GM23338 (cell line): ENCODE measurements at regions not wholly inside any gene's neighbourhood (a gene's known extent, or its start where the extent isn't known, plus 50 kb on each side); places are given as distances from the start of the nearest gene placed in this dataset.

Source experiments
- ATAC-seq: fragments of 200-7000 bp; cut with Tn5 transposase; 3 replicates; pipeline ENCODE4 v1.9.1; 2020
- DNase-seq: peaks from one replicate; pipeline ENCODE4 v3.0.0-alpha.2; 2015; ENCODE audit warnings: low spot score
- H2AFZ ChIP-seq: fragments of 200-600 bp; sonication (generic); 2 replicates; pipeline ENCODE4 v1.8.0; 2016; ENCODE audit warnings: antibody characterized with exemption, mild to moderate bottlenecking, moderate library complexity
- H3F3A ChIP-seq: fragments of 200-600 bp; sonication (generic); replicated peaks from 2 replicates; pipeline ENCODE4 v1.8.0; 2017; ENCODE audit warnings: antibody characterized with exemption, mixed run types, low read depth
- H3K27ac ChIP-seq: fragments of 200-600 bp; sonication (generic); 2 replicates; pipeline ENCODE4 v1.6.1; 2016; ENCODE audit warnings: low read depth
- H3K27me3 ChIP-seq: fragments of 200-600 bp; sonication (generic); 2 replicates; pipeline ENCODE4 v1.8.0; 2016; ENCODE audit warnings: mild to moderate bottlenecking, mixed run types, moderate library complexity; ENCODE audit not compliant: insufficient read depth
- H3K36me3 ChIP-seq: fragments of 200-600 bp; sonication (generic); 2 replicates; pipeline ENCODE4 v1.8.0; 2016; ENCODE audit warnings: mild to moderate bottlenecking; ENCODE audit not compliant: insufficient read depth
- H3K4me1 ChIP-seq: fragments of 200-600 bp; sonication (generic); 2 replicates; pipeline ENCODE4 v1.8.0; 2016; ENCODE audit warnings: mild to moderate bottlenecking, moderate library complexity; ENCODE audit not compliant: insufficient read depth
- H3K4me2 ChIP-seq: fragments of 200-600 bp; sonication (generic); 2 replicates; pipeline ENCODE4 v1.7.1; 2017; ENCODE audit warnings: mixed run types
- H3K4me3 ChIP-seq: fragments of 200-600 bp; sonication (generic); 2 replicates; pipeline ENCODE4 v1.6.1; 2016; ENCODE audit warnings: mixed run types
- H3K79me2 ChIP-seq: fragments of 200-600 bp; sonication (generic); replicated peaks from 2 replicates; pipeline ENCODE4 v1.8.0; 2017; ENCODE audit warnings: mild to moderate bottlenecking; ENCODE audit not compliant: insufficient read depth
- H3K9me2 ChIP-seq: fragments of 200-600 bp; sonication (generic); 2 replicates; pipeline ENCODE4 v1.8.0; 2017; ENCODE audit not compliant: insufficient read depth
- H4K20me1 ChIP-seq: fragments of 200-600 bp; sonication (generic); replicated peaks from 2 replicates; pipeline ENCODE4 v1.8.0; 2017; ENCODE audit warnings: mild to moderate bottlenecking; ENCODE audit not compliant: insufficient read depth
- H3K27ac Mint-ChIP-seq: 2 replicates; pipeline ENCODE4 v1.8.0; 2020; ENCODE audit warnings: inconsistent platforms, mild to moderate bottlenecking, moderate library complexity, mixed read lengths
- H3K27me3 Mint-ChIP-seq: 3 replicates; pipeline ENCODE4 v1.8.0; 2022; ENCODE audit warnings: low read depth, mild to moderate bottlenecking, moderate library complexity, mixed read lengths, inconsistent platforms; ENCODE audit not compliant: insufficient read depth, poor library complexity
- H3K36me3 Mint-ChIP-seq: 3 replicates; pipeline ENCODE4 v1.8.0; 2021; ENCODE audit warnings: low read depth, mild to moderate bottlenecking, inconsistent platforms, moderate library complexity, mixed read lengths
- H3K4me1 Mint-ChIP-seq: 3 replicates; pipeline ENCODE4 v1.8.0; 2020; ENCODE audit warnings: mild to moderate bottlenecking, inconsistent platforms, mixed read lengths
- H3K4me3 Mint-ChIP-seq: 3 replicates; pipeline ENCODE4 v1.8.0; 2021; ENCODE audit warnings: moderate library complexity, mild to moderate bottlenecking, inconsistent platforms, mixed read lengths
- H3K9me3 Mint-ChIP-seq: 3 replicates; pipeline ENCODE4 v1.8.0; 2020; ENCODE audit warnings: moderate library complexity, mild to moderate bottlenecking, inconsistent platforms, mixed read lengths
- CREB1 ChIP-seq: fragments of 250-450 bp; sonication (Bioruptor Pico); IDR thresholded peaks from 2 replicates; pipeline ENCODE4 v1.5.0; 2020; ENCODE audit warnings: low read depth, mild to moderate bottlenecking, moderate library complexity
- CTCF ChIP-seq, 2 experiments: fragments of 200-600 bp in 1 of 2; sonication (generic) in 1 of 2; conservative IDR thresholded peaks; 2 replicates each; pipeline versions ENCODE4 v1.5.1 to v1.6.1; 2016 to 2017; ENCODE audit warnings: antibody characterized with exemption in 2 of 2, low read depth in 2 of 2, mild to moderate bottlenecking in 2 of 2, moderate library complexity in 1 of 2
- ETS1 ChIP-seq: IDR thresholded peaks from 2 replicates; pipeline ENCODE4 v1.6.1; 2016; ENCODE audit warnings: antibody characterized with exemption
- EZH2 ChIP-seq: fragments of 200-600 bp; sonication (generic); IDR thresholded peaks from one replicate; pipeline ENCODE4 v1.8.0; 2017; ENCODE audit warnings: antibody characterized with exemption, mild to moderate bottlenecking, low read depth; ENCODE audit not compliant: unreplicated experiment
- EZH2phosphoT487 ChIP-seq: fragments of 200-600 bp; sonication (generic); IDR thresholded peaks from one replicate; pipeline ENCODE4 v1.8.1; 2018; ENCODE audit warnings: antibody characterized with exemption; ENCODE audit not compliant: unreplicated experiment
- JUNB ChIP-seq: IDR thresholded peaks from one replicate; pipeline ENCODE4 v1.6.1; 2016; ENCODE audit warnings: antibody characterized with exemption; ENCODE audit not compliant: unreplicated experiment
- NANOG ChIP-seq: IDR thresholded peaks from 2 replicates; pipeline ENCODE4 v1.6.1; 2016; ENCODE audit warnings: antibody characterized with exemption, borderline replicate concordance
- POLR2AphosphoS5 ChIP-seq: IDR thresholded peaks from 2 replicates; pipeline ENCODE4 v1.6.1; 2016; ENCODE audit warnings: antibody characterized with exemption, low read depth
- REST ChIP-seq: IDR thresholded peaks from one replicate; pipeline ENCODE4 v1.6.1; 2018; ENCODE audit warnings: antibody characterized with exemption; ENCODE audit not compliant: unreplicated experiment
- STAT1 ChIP-seq: IDR thresholded peaks from one replicate; pipeline ENCODE4 v1.6.1; 2016; ENCODE audit warnings: antibody characterized with exemption; ENCODE audit not compliant: unreplicated experiment
- ZNF114 ChIP-seq: fragments of 250-450 bp; sonication (Bioruptor Pico); IDR thresholded peaks from 2 replicates; pipeline ENCODE4 v1.5.0; 2020; ENCODE audit warnings: mild to moderate bottlenecking, moderate library complexity
- ZNF331 ChIP-seq: fragments of 250-450 bp; sonication (Bioruptor Pico); IDR thresholded peaks from 2 replicates; pipeline ENCODE4 v1.5.0; 2020; ENCODE audit warnings: low read depth, mild to moderate bottlenecking, moderate library complexity
- ZNF462 ChIP-seq: fragments of 250-450 bp; sonication (Bioruptor Pico); IDR thresholded peaks from 2 replicates; pipeline ENCODE4 v1.5.0; 2020; ENCODE audit warnings: mild to moderate bottlenecking, moderate library complexity

- no peaks in the 10 kb centered on the region for H3F3A ChIP-seq
- no peak overlapping the region for H3K4me2 ChIP-seq
- no peaks in the 10 kb centered on the region for H3K36me3 Mint-ChIP-seq
- DNase-seq (no peak), ATAC-seq (no peak)
- no peaks in the 10 kb centered on the region for H4K20me1 ChIP-seq
- 0 out of 2 replicates have a peak, but pooled peaks cover 16% of the 10 kb centered on the region for H3K9me2 ChIP-seq
- H3K36me3 ChIP-seq = no peaks in the 10 kb centered on the region
- no peak overlapping the region for H3K4me3 Mint-ChIP-seq
- H3K9me3 Mint-ChIP-seq = no peaks in the 10 kb centered on the region
- no peak overlapping the region for H2AFZ ChIP-seq
- H3K4me1 Mint-ChIP-seq = no peaks in the 10 kb centered on the region
- no peak overlapping the region for H3K27ac ChIP-seq
- H3K27ac Mint-ChIP-seq = no peak overlapping the region
- no peak overlapping the region for H3K4me3 ChIP-seq
- H3K27me3 Mint-ChIP-seq = no peaks in the 10 kb centered on the region
- H3K79me2 ChIP-seq = no peaks in the 10 kb centered on the region
- TF ChIP-seq STAT1 (no peak), EZH2phosphoT487 (no peak), NANOG (no peak), CREB1 (CRISPR knock-in tag) (no peak), ZNF331 (no peak), JUNB (no peak), CTCF (conservative IDR thresholded peaks at IDR 0.05; ENCODE audit: low read depth in 2 of 2) (no peak), ZNF114 (CRISPR knock-in tag) (no peak), ZNF462 (CRISPR knock-in tag) (no peak), POLR2AphosphoS5 (no peak), EZH2 (no peak), REST (no peak), ETS1 (no peak)
- H3K4me1 ChIP-seq = no peaks in the 10 kb centered on the region
- no peaks in the 10 kb centered on the region for H3K27me3 ChIP-seq
These were observed 542.5 kb downstream of the TLE4 start for GRCh38 chr9:80114241-80114640.
